Panc1 (cell line): ENCODE measurements at regions not wholly inside any gene's neighbourhood (a gene's known extent, or its start where the extent isn't known, plus 50 kb on each side); places are given as distances from the start of the nearest gene placed in this dataset.

Experiments
- ATAC-seq: fragments of 200-7000 bp; cut with Tn5 transposase; 2 replicates; pipeline ENCODE4 v1.9.1; 2020; ENCODE audit warnings: mild to moderate bottlenecking, moderate library complexity
- BruUV-seq: library from RNA; stranded (reverse); fragments of 400-500 nt; replicated peaks from 2 replicates; lab custom pipeline; 2021; lab: Mats Ljungman, UMichigan
- CTCF ChIA-PET: fragments of 300-600 bp; sonication (Branson Sonifier 250); formaldehyde crosslinking; loops from one replicate; lab custom pipeline; 2022; ENCODE audit warnings: antibody characterized with exemption; lab: Charles Lee
- POLR2A ChIA-PET: fragments of 300-600 bp; sonication (Branson Sonifier 250); formaldehyde crosslinking; loops from one replicate; lab custom pipeline; 2022; ENCODE audit warnings: antibody characterized with exemption; lab: Charles Lee
- DNase-seq: peaks from one replicate; pipeline ENCODE4 v3.0.0-alpha.2; 2010; ENCODE audit warnings: low read depth, low spot score
- H3K27ac ChIP-seq: 2 replicates; pipeline ENCODE4 v1.5.1; 2011; ENCODE audit warnings: mild to moderate bottlenecking, low read length, inconsistent platforms
- H3K27me3 ChIP-seq: fragments of 200-500 bp; sonication (Bioruptor generic); 2 replicates; pipeline ENCODE4 v1.6.0; 2014; ENCODE audit warnings: low read length, inconsistent platforms; ENCODE audit not compliant: control insufficient read depth, insufficient read depth
- H3K36me3 ChIP-seq: fragments of 200-500 bp; sonication (Bioruptor generic); 2 replicates; pipeline ENCODE4 v1.5.1; 2014; ENCODE audit warnings: inconsistent platforms, mild to moderate bottlenecking, low read length, moderate library complexity; ENCODE audit not compliant: control insufficient read depth, insufficient read depth
- H3K4me1 ChIP-seq: 2 replicates; pipeline ENCODE4 v1.5.1; 2011; ENCODE audit warnings: inconsistent platforms, mild to moderate bottlenecking, low read length, moderate library complexity; ENCODE audit not compliant: control insufficient read depth, insufficient read depth
- H3K4me3 ChIP-seq, 2 experiments: 2 replicates each; pipeline ENCODE4 v1.5.1; 2011 to 2012; ENCODE audit warnings: low read depth in 2 of 2, low read length in 2 of 2, mild to moderate bottlenecking in 2 of 2, inconsistent platforms in 1 of 2, moderate library complexity in 1 of 2
- H3K9me3 ChIP-seq: fragments of 200-500 bp; sonication (Bioruptor generic); 2 replicates; pipeline ENCODE4 v1.5.1; 2014; ENCODE audit warnings: low read depth, mild to moderate bottlenecking, inconsistent platforms, low read length, moderate library complexity; ENCODE audit not compliant: control insufficient read depth, insufficient read depth
- CTCF ChIP-seq: fragments of 450-650 bp; IDR thresholded peaks from 2 replicates; pipeline ENCODE4 v1.5.1; 2017; ENCODE audit warnings: mild to moderate bottlenecking
- POLR2AphosphoS5 ChIP-seq: IDR thresholded peaks from 2 replicates; pipeline ENCODE4 v1.6.1; 2012; ENCODE audit warnings: mild to moderate bottlenecking, low read depth, low read length, moderate library complexity
- REST ChIP-seq, 2 experiments: IDR thresholded peaks; 2 replicates each; pipeline ENCODE4 v1.6.1; 2011 to 2012; ENCODE audit warnings: low read depth in 2 of 2, control low read depth in 1 of 2, low read length in 1 of 2, mild to moderate bottlenecking in 1 of 2, moderate library complexity in 1 of 2; ENCODE audit not compliant: insufficient read depth in 1 of 2
- SIN3A ChIP-seq: IDR thresholded peaks from 2 replicates; pipeline ENCODE4 v1.6.1; 2012; ENCODE audit warnings: low read depth, mild to moderate bottlenecking, low read length, moderate library complexity, borderline replicate concordance; ENCODE audit not compliant: insufficient read depth
- TCF7L2 ChIP-seq: IDR thresholded peaks from 2 replicates; pipeline ENCODE4 v1.6.1; 2011; ENCODE audit warnings: mild to moderate bottlenecking, low read depth, low read length, inconsistent platforms
- in situ Hi-C: cut with HindIII; loops from 2 replicates; pipeline ENCODE4 v1.10.0; 2016; ENCODE audit warnings: low sequenced_read_pairs, low pct_unique_long_range_greater_than_20kb
- intact Hi-C: fragments of 100-400 bp; cut with micrococcal nuclease; formaldehyde crosslinking; loops from one replicate; pipeline ENCODE4 v1.10.0; 2022; ENCODE audit not compliant: unreplicated experiment

- no peak for DNase-seq
- ChIA-PET POLR2A (no interaction called here), CTCF (no interaction called here)
- no peak overlapping the region for H3K27ac ChIP-seq
- no peaks in the 10 kb centered on the region for H3K9me3 ChIP-seq
- ATAC-seq, result no peak
- no peaks in the 10 kb centered on the region; the same call in 1 of the 2 replicates for H3K27me3 ChIP-seq
- in situ Hi-C loops (no loop called here), intact Hi-C loops (no loop called here)
- H3K4me1 ChIP-seq, result no peaks in the 10 kb centered on the region
- BruUV-seq, result no TSS peak
- H3K4me3 ChIP-seq, result no peak overlapping the region
- no peaks in the 10 kb centered on the region for H3K36me3 ChIP-seq
- TF ChIP-seq REST (IDR thresholded peaks at IDR 0.05; ENCODE audit: insufficient read depth in 1 of 2, low read depth in 2 of 2, low read length in 1 of 2), result no peak
- TF ChIP-seq POLR2AphosphoS5, result no peak
- no peak for TF ChIP-seq SIN3A
These were observed 143.2 kb upstream of the ASIC2 start for GRCh38 chr17:33436321-33436720.

- CTCF ChIA-PET, result interaction anchor here (0.5 kb wide), 1 partner anchor 656 kb away, joined by 8 read pairs; no protein-coding TSS in a partner anchor
These were observed 145.0 kb upstream of the ASIC2 start for GRCh38 chr17:33438139-33438538.

More at GRCh38 chr17:33438139-33438538, 145.0 kb upstream of the ASIC2 start:
- H3K4me3 ChIP-seq, result no peak overlapping the region
- BruUV-seq, result no TSS peak
- H3K36me3 ChIP-seq, result no peaks in the 10 kb centered on the region
- in situ Hi-C loops, result no loop called here
- no peak for DNase-seq
- TF ChIP-seq TCF7L2 (no peak), POLR2AphosphoS5 (no peak), REST (IDR thresholded peaks at IDR 0.05; ENCODE audit: insufficient read depth in 1 of 2, low read depth in 2 of 2, low read length in 1 of 2) (no peak), CTCF (no peak), SIN3A (no peak)
- POLR2A ChIA-PET, result interaction anchor here (0.6 kb wide), 1 partner anchor 14 kb away, joined by 3 read pairs; no protein-coding TSS in a partner anchor
- intact Hi-C loops, result no loop called here
- no peaks in the 10 kb centered on the region for H3K9me3 ChIP-seq
- no peaks in the 10 kb centered on the region for H3K4me1 ChIP-seq
- no peaks in the 10 kb centered on the region; the same call in 1 of the 2 replicates for H3K27me3 ChIP-seq
- H3K27ac ChIP-seq, result no peak overlapping the region
- no peak for ATAC-seq
